Myocyte (in vitro differentiated cells): ENCODE measurements at regions not wholly inside any gene's neighbourhood (a gene's known extent, or its start where the extent isn't known, plus 50 kb on each side); places are given as distances from the start of the nearest gene placed in this dataset.

Source experiments
- DNase-seq: peaks from one replicate; pipeline ENCODE4 v3.0.0-alpha.2; 2012; ENCODE audit warnings: low read depth

- no peak for DNase-seq
Observed at GRCh38 chr3:144141074-144141473, 169.5 kb downstream of the DIPK2A start.

GRCh38 chr3:144141496-144141895 lies 169.9 kb downstream of the DIPK2A start:
- no peak for DNase-seq

- peak; percentile 74 for DNase-seq
Observed at GRCh38 chr3:144142151-144142840, 170.7 kb downstream of the DIPK2A start.

GRCh38 chr3:144148356-144148755 lies 176.7 kb downstream of the DIPK2A start:
- no peak for DNase-seq

- DNase-seq = no peak
Observed at GRCh38 chr3:144151983-144152382, 180.4 kb downstream of the DIPK2A start.

- no peak for DNase-seq
Observed at GRCh38 chr3:144160627-144161026, 189.0 kb downstream of the DIPK2A start.

- no peak for DNase-seq
Observed at GRCh38 chr3:144162042-144162441, 190.4 kb downstream of the DIPK2A start.

- no peak for DNase-seq
Observed at GRCh38 chr3:144164352-144164751, 192.7 kb downstream of the DIPK2A start.

GRCh38 chr3:144165482-144165881 lies 193.9 kb downstream of the DIPK2A start:
- no peak for DNase-seq

GRCh38 chr3:144167634-144168033 lies 196.0 kb downstream of the DIPK2A start:
- no peak for DNase-seq

GRCh38 chr3:144173491-144173890 lies 201.9 kb downstream of the DIPK2A start:
- no peak for DNase-seq

GRCh38 chr3:144175644-144176425 lies 204.2 kb downstream of the DIPK2A start:
- DNase-seq = no peak

- no peak for DNase-seq
Observed at GRCh38 chr3:144177649-144178048, 206.0 kb downstream of the DIPK2A start.

- no peak for DNase-seq
Observed at GRCh38 chr3:144178607-144179006, 207.0 kb downstream of the DIPK2A start.

- DNase-seq = no peak
Observed at GRCh38 chr3:144181062-144181461, 209.4 kb downstream of the DIPK2A start.

- no peak for DNase-seq
Observed at GRCh38 chr3:144182501-144182900, 210.9 kb downstream of the DIPK2A start.

GRCh38 chr3:144185276-144185675 lies 213.7 kb downstream of the DIPK2A start:
- no peak for DNase-seq

GRCh38 chr3:144187531-144188210 lies 216.0 kb downstream of the DIPK2A start:
- peak; percentile 72 for DNase-seq

GRCh38 chr3:144189044-144189443 lies 217.4 kb downstream of the DIPK2A start:
- peak; percentile 27 for DNase-seq

GRCh38 chr3:144197116-144197515 lies 225.5 kb downstream of the DIPK2A start:
- DNase-seq = peak; percentile 58

GRCh38 chr3:144197582-144197981 lies 226.0 kb downstream of the DIPK2A start:
- no peak for DNase-seq

- DNase-seq = no peak
Observed at GRCh38 chr3:144200004-144200403, 228.4 kb downstream of the DIPK2A start.
